GM10266 (cell line): ENCODE measurements at regions not wholly inside any gene's neighbourhood (a gene's known extent, or its start where the extent isn't known, plus 50 kb on each side); places are given as distances from the start of the nearest gene placed in this dataset.

Experiments used
- DNase-seq: peaks from one replicate; pipeline ENCODE4 v3.0.0; 2012; ENCODE audit errors: extremely low spot score
- CTCF ChIP-seq: IDR thresholded peaks from 2 replicates; pipeline ENCODE4 v1.5.1; 2012; ENCODE audit warnings: mild to moderate bottlenecking, low read depth; ENCODE audit not compliant: control insufficient read depth, insufficient read depth; ENCODE audit errors: missing control alignments

GRCh38 chr1:36605942-36606640, 123.4 kb upstream of the CSF3R start:
- no peak for TF ChIP-seq CTCF
- DNase-seq: no peak

GRCh38 chr1:36603461-36603860, 120.7 kb upstream of the CSF3R start:
- no peak for DNase-seq
- TF ChIP-seq CTCF: no peak

- TF ChIP-seq CTCF: no peak
- DNase-seq: no peak
Observed at GRCh38 chr1:36602184-36602583, 119.5 kb upstream of the CSF3R start.

GRCh38 chr1:36599828-36600227, 117.1 kb upstream of the CSF3R start:
- TF ChIP-seq CTCF: no peak
- no peak for DNase-seq

GRCh38 chr1:36597514-36597913, 114.8 kb upstream of the CSF3R start:
- DNase-seq: no peak

GRCh38 chr1:36595921-36596320, 113.2 kb upstream of the CSF3R start:
- TF ChIP-seq CTCF: no peak
- DNase-seq: no peak

More at GRCh38 chr1:36597514-36597913, 114.8 kb upstream of the CSF3R start:
- no peak for TF ChIP-seq CTCF

- DNase-seq: no peak
- TF ChIP-seq CTCF: no peak
Observed at GRCh38 chr1:36595349-36595748, 112.6 kb upstream of the CSF3R start.
